Cardiac fibroblast (primary cell): ENCODE measurements at regions not wholly inside any gene's neighbourhood (a gene's known extent, or its start where the extent isn't known, plus 50 kb on each side); places are given as distances from the start of the nearest gene placed in this dataset.
A peak's percentile ranks its signal among the peaks of the same experiment; 100 is the strongest.

ENCODE experiments used
- DNase-seq, 2 donors: peaks; one replicate each; pipeline versions ENCODE4 v3.0.0 to v3.0.0-alpha.2; 2010; ENCODE audit warnings: low read depth in 2 of 2
- H3K4me3 ChIP-seq, 2 donors: replicated peaks in 1 of 2; 1 replicate in 1 of 2; 2 replicates in 1 of 2; pipeline ENCODE4 v1.5.1; 2011; ENCODE audit warnings: low read depth in 2 of 2, low read length in 2 of 2, mild to moderate bottlenecking in 2 of 2, moderate library complexity in 1 of 2
- TF ChIP-seq, protein P1 (sequence below): IDR thresholded peaks from one replicate; pipeline ENCODE4 v1.5.1; 2011; ENCODE audit warnings: low read depth, mild to moderate bottlenecking, low read length, inconsistent platforms

GRCh38 chr11:109552376-109552775, 130.4 kb downstream of the C11orf87 start:
- DNase-seq: peak in 1 of 2 donors; percentile 34
- H3K4me3 ChIP-seq: no peak overlapping the region
- TF ChIP-seq, protein P1, sequence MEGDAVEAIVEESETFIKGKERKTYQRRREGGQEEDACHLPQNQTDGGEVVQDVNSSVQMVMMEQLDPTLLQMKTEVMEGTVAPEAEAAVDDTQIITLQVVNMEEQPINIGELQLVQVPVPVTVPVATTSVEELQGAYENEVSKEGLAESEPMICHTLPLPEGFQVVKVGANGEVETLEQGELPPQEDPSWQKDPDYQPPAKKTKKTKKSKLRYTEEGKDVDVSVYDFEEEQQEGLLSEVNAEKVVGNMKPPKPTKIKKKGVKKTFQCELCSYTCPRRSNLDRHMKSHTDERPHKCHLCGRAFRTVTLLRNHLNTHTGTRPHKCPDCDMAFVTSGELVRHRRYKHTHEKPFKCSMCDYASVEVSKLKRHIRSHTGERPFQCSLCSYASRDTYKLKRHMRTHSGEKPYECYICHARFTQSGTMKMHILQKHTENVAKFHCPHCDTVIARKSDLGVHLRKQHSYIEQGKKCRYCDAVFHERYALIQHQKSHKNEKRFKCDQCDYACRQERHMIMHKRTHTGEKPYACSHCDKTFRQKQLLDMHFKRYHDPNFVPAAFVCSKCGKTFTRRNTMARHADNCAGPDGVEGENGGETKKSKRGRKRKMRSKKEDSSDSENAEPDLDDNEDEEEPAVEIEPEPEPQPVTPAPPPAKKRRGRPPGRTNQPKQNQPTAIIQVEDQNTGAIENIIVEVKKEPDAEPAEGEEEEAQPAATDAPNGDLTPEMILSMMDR: no peak

DNA sequence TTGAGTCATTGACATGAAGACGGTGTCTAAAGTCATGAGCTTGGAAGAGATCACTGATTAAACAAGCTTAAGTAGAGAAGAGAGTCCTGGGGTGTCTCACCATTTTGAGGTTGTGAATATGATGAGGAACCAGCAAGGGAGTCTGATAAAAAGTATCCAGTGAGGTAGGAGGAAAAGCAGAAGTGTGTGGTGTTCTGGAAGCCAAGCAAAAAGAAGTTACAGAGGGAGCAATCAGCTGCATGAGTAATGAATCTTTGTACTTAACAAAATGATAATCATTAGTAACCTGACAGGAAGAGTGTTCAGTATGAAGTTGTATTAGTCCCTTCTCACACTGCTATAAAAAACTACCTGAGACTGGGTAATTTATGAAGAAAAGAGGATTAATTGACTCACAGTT, 131.3 kb downstream of the C11orf87 start:
- DNase-seq: no peak
- H3K4me3 ChIP-seq: no peak overlapping the region
- TF ChIP-seq, protein P1: no peak

DNA sequence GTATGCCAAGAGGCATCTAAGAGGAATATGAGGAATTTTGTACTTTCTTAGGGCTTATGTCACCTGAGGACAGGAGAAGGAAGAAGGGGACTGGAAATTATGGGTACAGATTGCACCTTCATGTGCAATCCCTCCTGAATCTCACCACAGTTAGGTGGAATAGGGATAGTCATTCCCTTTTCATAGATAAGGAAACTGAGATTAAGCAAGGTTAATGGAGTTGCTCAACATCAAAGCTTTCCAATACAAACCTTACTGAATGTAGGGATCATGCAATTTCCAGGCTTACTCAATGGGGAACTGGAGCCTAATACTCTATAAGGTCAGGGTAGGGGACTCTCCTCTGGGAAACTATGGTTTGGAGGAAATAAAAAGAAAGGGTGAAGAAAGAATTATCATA, 133.0 kb downstream of the C11orf87 start:
- H3K4me3 ChIP-seq: no peak overlapping the region
- no peak for DNase-seq
- TF ChIP-seq, protein P1: no peak

GRCh38 chr11:109564241-109564640, 142.3 kb downstream of the C11orf87 start:
- TF ChIP-seq, protein P1: no peak
- no peak for DNase-seq
- H3K4me3 ChIP-seq: no peak overlapping the region

DNA sequence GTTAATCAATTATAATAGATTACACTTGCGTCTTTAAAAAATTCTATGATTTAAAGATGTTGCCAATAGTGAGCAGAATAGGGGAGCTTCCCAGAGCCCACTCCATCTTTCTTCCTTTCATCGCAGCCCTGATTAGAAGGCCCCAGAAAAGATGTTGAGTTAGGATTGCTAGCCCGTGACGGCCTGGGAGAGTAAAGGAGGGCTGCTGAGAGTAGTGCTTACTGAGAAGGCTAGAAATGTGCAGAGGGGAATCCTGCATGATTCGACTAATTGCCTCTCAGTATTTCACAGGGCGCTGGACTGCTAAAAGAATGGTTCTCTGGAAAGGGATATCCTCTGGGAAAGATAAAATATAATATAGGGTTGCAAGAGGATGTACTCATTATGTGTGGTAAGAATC, 160.5 kb downstream of the C11orf87 start:
- TF ChIP-seq, protein P1: no peak
- no peak for DNase-seq
- H3K4me3 ChIP-seq: no peak overlapping the region

DNA sequence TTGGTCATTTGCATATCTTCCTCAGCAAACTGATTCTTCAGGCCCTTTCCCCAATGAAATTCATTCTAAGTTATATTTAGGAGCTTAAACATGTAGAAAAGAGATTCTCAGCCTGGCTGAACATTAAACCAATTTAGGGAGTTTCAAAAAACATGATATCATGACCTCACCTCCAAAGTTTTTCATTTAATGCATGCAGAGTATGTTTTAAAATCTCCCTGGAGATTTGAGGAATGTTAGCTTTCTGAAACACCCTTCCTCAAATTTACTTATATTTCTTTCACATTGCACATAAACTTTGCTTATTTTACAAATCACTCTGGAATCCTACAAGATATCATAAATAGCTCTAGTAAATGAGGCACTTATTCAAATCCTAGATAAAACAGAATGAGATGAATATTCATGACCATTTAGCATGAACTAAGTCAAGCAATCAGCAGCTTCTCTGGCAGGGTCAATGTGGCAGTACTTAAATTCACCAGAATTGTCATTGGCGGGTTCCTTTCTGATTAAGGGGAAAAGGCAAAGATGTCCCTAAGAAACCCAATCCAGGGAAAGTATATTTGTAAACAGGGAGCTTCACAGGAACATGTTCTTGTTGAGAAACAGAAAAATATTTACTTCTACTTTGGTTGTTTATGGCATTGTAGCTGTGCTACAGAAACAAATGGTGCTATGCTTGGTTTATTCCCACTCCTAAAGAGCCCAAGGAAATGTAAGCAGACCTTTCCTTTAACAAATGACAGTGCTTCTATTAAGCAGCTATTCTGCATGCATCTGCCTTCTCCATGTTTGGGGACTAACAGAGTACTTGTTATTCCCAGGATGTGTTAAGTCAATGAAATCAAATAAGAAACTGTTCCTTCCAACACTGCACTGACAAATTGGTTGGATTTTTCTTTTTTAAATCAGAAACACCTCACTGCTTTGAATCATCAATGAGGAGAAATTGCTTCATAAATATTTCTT, 162.3 kb downstream of the C11orf87 start:
- TF ChIP-seq, protein P1: no peak
- DNase-seq: peak in 1 of 2 donors; percentile 30
- H3K4me3 ChIP-seq: no peak overlapping the region
